Left hindlimb (tissue), 1 donor: ENCODE measurements at regions not wholly inside any gene's neighbourhood (a gene's known extent, or its start where the extent isn't known, plus 50 kb on each side); places are given as distances from the start of the nearest gene placed in this dataset.
"Not testable (repeated sequence)": the region's sequence is repeated elsewhere in the genome, so short reads cannot be mapped to it uniquely, and the experiment has no call there.

Experiments used
- DNase-seq: peaks from one replicate; pipeline ENCODE4 v3.0.0-alpha.2; 2018

DNA sequence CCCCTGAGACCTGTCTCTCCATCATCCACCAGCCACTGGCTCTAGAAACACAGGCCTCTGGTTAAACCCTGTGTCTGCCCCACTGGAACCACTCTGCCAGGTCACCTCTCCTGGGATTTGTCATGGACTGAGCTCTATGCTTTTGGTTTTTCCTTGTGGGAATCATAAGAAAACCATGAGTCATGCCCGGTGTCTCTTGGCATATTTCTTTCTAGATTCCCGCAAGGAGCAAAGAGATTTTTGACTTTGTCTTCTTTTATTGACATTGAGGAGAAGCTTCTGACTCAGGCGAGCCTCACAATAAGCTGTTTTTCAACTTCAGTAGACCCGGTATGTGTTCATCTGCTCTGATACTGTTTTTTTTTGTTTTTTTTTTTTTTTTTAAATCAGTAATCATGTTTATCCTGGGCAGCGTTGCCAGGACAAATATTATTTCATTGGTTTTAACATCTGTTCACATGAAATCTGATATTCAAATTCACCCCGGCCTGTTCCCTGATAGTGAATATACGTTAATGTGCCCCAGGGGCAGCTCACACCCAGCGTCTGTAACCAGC, 207.1 kb downstream of the ACKR3 start:
- no peak for DNase-seq

GRCh38 chr2:236777408-236777807, 207.8 kb downstream of the ACKR3 start:
- no peak for DNase-seq

GRCh38 chr2:236781933-236782816, 212.6 kb downstream of the ACKR3 start:
- DNase-seq = no peak

- DNase-seq = no peak
These were observed 213.3 kb downstream of the ACKR3 start for GRCh38 chr2:236782938-236783337.

GRCh38 chr2:236783417-236784020, 213.9 kb downstream of the ACKR3 start:
- no peak for DNase-seq

DNA sequence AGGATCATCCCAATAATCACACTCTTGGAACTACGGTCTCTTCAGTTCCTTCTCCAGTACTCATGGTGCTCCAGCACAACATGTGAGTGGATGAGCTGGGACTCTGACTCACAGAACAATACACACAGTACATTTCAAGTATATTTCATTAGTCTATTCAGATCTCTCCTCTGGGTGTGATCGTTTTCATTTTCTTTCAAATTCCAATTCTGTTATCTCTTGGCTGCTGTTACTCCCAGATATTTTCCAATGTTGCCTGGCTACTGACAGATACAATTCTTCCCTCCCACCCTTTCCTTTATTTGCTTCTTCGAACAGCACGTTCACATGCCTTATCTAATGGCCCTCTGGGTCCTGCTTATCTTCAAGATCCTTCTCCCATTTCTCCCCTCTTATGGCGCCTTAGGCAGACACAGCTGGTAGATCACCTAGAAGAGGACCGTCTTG, 216.0 kb downstream of the ACKR3 start:
- no peak for DNase-seq

GRCh38 chr2:236786751-236787150, 217.1 kb downstream of the ACKR3 start:
- no peak for DNase-seq

DNA sequence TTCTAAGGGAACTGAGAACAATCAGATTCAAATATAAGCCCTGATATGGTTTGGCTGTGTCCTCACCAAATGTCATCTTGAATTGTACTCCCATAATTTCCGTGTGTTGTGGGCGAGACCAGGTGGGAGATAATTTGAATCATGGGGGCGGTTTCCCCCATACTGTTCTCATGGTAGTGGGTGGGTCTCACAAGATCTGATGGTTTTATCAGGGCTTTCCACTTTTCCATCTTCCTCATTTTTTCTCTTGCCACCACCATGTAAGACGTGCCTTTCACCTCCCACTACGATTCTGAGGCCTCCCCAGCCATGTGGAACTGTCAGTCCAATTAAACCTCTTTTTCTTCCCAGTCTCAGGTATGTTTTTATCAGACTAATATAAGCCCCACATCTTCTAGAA, 217.8 kb downstream of the ACKR3 start:
- DNase-seq = not testable (repeated sequence)

- DNase-seq = no peak
These were observed 218.3 kb downstream of the ACKR3 start for GRCh38 chr2:236787885-236788284.

DNA sequence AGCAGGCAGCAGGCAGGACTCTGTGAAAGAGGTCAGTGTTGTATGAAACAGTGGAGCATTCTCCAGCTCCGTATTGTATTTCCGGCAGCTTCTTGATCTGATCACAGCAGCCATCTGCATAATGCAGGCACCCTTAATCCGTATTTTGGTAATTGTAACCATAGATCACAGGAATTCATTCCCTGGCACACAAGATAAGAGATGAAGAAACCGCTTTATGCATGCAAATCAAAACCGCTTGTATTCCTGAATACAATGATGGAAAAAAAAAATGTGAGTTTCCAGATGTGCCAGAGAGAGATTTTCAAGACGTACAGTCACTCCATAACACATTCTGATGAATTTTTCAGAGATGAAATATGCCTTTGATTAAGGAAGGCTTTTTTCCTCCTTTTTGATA, 221.3 kb downstream of the ACKR3 start:
- DNase-seq = no peak

GRCh38 chr2:236793023-236794011, 223.7 kb downstream of the ACKR3 start:
- peak; percentile 66 for DNase-seq

GRCh38 chr2:236794176-236794957, 224.7 kb downstream of the ACKR3 start:
- DNase-seq = no peak

- no peak for DNase-seq
These were observed 225.7 kb downstream of the ACKR3 start for GRCh38 chr2:236795169-236795860.

GRCh38 chr2:236795861-236796219, 226.2 kb downstream of the ACKR3 start:
- no peak for DNase-seq

DNA sequence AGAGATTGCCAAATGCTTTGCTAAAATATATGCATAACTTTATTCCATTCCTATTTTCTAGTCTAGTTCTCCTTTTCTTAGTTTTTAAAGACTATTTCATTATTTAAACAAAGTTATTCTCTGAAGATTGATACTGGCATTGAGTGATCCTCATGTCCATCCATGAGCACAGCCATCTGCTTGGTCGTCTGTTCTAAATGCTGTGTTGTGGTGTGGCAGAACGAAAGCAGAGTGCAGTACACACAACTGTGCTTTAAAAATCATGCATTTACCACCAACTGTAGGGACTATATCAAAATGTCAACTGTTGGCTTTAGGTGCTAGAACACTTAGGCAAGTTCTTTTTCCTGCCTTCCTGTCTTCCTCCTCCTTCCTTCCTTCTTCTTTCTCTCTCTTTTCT, 226.6 kb downstream of the ACKR3 start:
- no peak for DNase-seq

- no peak for DNase-seq
These were observed 227.8 kb downstream of the ACKR3 start for GRCh38 chr2:236797411-236797810.

- no peak for DNase-seq
These were observed 228.9 kb downstream of the ACKR3 start for GRCh38 chr2:236798491-236798890.

- DNase-seq = no peak
These were observed 229.9 kb downstream of the ACKR3 start for GRCh38 chr2:236799391-236800026.

DNA sequence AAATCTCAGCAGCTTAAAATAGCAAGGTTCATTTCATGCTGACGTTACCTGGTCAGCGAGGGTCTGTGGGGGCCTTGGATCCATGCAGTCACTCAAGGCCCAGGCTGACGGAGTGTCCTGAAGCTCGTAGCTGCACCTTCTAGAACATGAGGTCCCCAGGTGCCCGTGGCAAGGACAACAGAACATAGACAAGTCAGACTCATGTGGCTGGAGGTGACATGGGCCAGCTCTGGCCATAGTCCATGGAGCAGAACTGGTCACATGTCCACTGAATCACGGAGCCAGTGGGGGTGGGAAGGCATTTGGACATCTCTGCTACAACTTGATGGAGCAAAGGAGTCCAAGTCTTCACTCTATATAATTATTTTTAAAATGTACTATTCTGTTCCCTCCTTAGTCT, 233.2 kb downstream of the ACKR3 start:
- DNase-seq = no peak

- DNase-seq = no peak
These were observed 234.0 kb downstream of the ACKR3 start for GRCh38 chr2:236803621-236804020.
